Astrocyte of the cerebellum (primary cell): ENCODE measurements at regions not wholly inside any gene's neighbourhood (a gene's known extent, or its start where the extent isn't known, plus 50 kb on each side); places are given as distances from the start of the nearest gene placed in this dataset.

Experiments used
- DNase-seq: peaks from one replicate; pipeline ENCODE4 v3.0.0-alpha.2; 2011; ENCODE audit warnings: low read depth
- H3K4me3 ChIP-seq: 2 replicates; pipeline ENCODE4 v1.5.1; 2011; ENCODE audit warnings: mild to moderate bottlenecking, low read depth, low read length, moderate library complexity
- CTCF ChIP-seq: IDR thresholded peaks from 2 replicates; pipeline ENCODE4 v1.5.1; 2012; ENCODE audit warnings: low read length, low read depth, moderate library complexity, mild to moderate bottlenecking; ENCODE audit errors: missing control alignments
- in situ Hi-C: cut with HindIII; loops from 2 replicates; pipeline ENCODE4 v1.10.0; 2017; ENCODE audit warnings: low sequenced_read_pairs

- TF ChIP-seq CTCF = no peak
- DNase-seq = no peak
- H3K4me3 ChIP-seq = no peak overlapping the region
- in situ Hi-C loops = no loop called here
These were observed 200.8 kb upstream of the ST8SIA4 start for GRCh38 chr5:101103874-101104273.

- DNase-seq = no peak
- TF ChIP-seq CTCF = no peak
- in situ Hi-C loops = no loop called here
- no peak overlapping the region for H3K4me3 ChIP-seq
These were observed 199.4 kb upstream of the ST8SIA4 start for GRCh38 chr5:101102506-101102905.

- in situ Hi-C loops = no loop called here
- DNase-seq = no peak
- no peak for TF ChIP-seq CTCF
- no peak overlapping the region for H3K4me3 ChIP-seq
These were observed 188.8 kb upstream of the ST8SIA4 start for GRCh38 chr5:101091902-101092301.

GRCh38 chr5:101084353-101084752 lies 181.3 kb upstream of the ST8SIA4 start:
- TF ChIP-seq CTCF = no peak
- no peak overlapping the region for H3K4me3 ChIP-seq
- DNase-seq = no peak
- in situ Hi-C loops = no loop called here

GRCh38 chr5:101080462-101081240 lies 177.6 kb upstream of the ST8SIA4 start:
- no peak for TF ChIP-seq CTCF
- in situ Hi-C loops = no loop called here
- DNase-seq = no peak
- H3K4me3 ChIP-seq = no peak overlapping the region

- no peak overlapping the region for H3K4me3 ChIP-seq
- in situ Hi-C loops = no loop called here
- TF ChIP-seq CTCF = no peak
- no peak for DNase-seq
These were observed 165.2 kb upstream of the ST8SIA4 start for GRCh38 chr5:101068298-101068697.

- no peak for TF ChIP-seq CTCF
- in situ Hi-C loops = no loop called here
- no peak for DNase-seq
- no peak overlapping the region for H3K4me3 ChIP-seq
These were observed 164.3 kb upstream of the ST8SIA4 start for GRCh38 chr5:101067429-101067828.
